HCT116 (cell line): ENCODE measurements at regions not wholly inside any gene's neighbourhood (a gene's known extent, or its start where the extent isn't known, plus 50 kb on each side); places are given as distances from the start of the nearest gene placed in this dataset.

Experiments used
- ATAC-seq: fragments of 200-7000 bp; cut with Tn5 transposase; 2 replicates; pipeline ENCODE4 v1.9.1; 2020; ENCODE audit warnings: mild to moderate bottlenecking, moderate library complexity
- BruUV-seq: library from RNA; stranded (reverse); fragments of 400-500 nt; replicated peaks from 2 replicates; lab custom pipeline; 2021; lab: Mats Ljungman, UMichigan
- CTCF ChIA-PET: fragments of 300-600 bp; sonication (Branson Sonifier 250); formaldehyde crosslinking; loops from one replicate; lab custom pipeline; 2021; ENCODE audit warnings: antibody characterized with exemption; lab: Charles Lee
- POLR2A ChIA-PET: fragments of 300-600, 350-600 bp; sonication (Branson Sonifier 250); formaldehyde crosslinking; loops from one replicate; lab custom pipeline; 2021; ENCODE audit warnings: antibody characterized with exemption; lab: Charles Lee
- RAD21 ChIA-PET, 2 experiments: fragments of 300-600 bp; sonication (Branson Sonifier 250); formaldehyde crosslinking; loops; one replicate each; lab custom pipeline; 2023; ENCODE audit warnings: low total read pairs in 2 of 2; ENCODE audit not compliant: uncharacterized antibody in 2 of 2, unreplicated experiment in 2 of 2, low non-redundant PET in 1 of 2; lab: Charles Lee
- DNase-seq: peaks from one replicate; pipeline ENCODE4 v3.0.0-alpha.2; 2010; ENCODE audit warnings: low read depth, low spot score
- H2AFZ ChIP-seq: fragments of 200-600 bp; shearing (Covaris generic), sonication (generic); 2 replicates; pipeline ENCODE4 v1.6.1; 2017; ENCODE audit warnings: low read depth, mixed run types, mixed read lengths, antibody characterized with exemption, low read length; ENCODE audit not compliant: poor library complexity, severe bottlenecking
- H3K27ac ChIP-seq: 2 replicates; pipeline ENCODE4 v1.5.1; 2012; ENCODE audit warnings: low read depth, low read length
- H3K27me3 ChIP-seq: fragments of 200-600 bp; sonication (generic); 2 replicates; pipeline ENCODE4 v1.6.1; 2016; ENCODE audit warnings: mixed run types, low read length, mixed read lengths; ENCODE audit not compliant: insufficient read depth
- H3K36me3 ChIP-seq, 2 experiments: fragments of 200-500 bp in 1 of 2; fragments of 200-600 bp in 1 of 2; sonication (Bioruptor generic) in 1 of 2; sonication (generic) in 1 of 2; 2 replicates each; pipeline versions ENCODE4 v1.5.1 to v1.6.1; 2014 to 2016; ENCODE audit warnings: low read length in 2 of 2, inconsistent platforms in 1 of 2, mixed read lengths in 1 of 2, mixed run types in 1 of 2; ENCODE audit not compliant: insufficient read depth in 2 of 2, control insufficient read depth in 1 of 2
- H3K4me1 ChIP-seq, 2 experiments: fragments of 200-600 bp in 1 of 2; sonication (generic) in 1 of 2; 2 replicates each; pipeline versions ENCODE4 v1.5.1 to v1.6.1; 2012 to 2017; ENCODE audit warnings: low read length in 2 of 2, inconsistent platforms in 1 of 2, mild to moderate bottlenecking in 1 of 2, mixed read lengths in 1 of 2, mixed run types in 1 of 2, moderate library complexity in 1 of 2; ENCODE audit not compliant: insufficient read depth in 2 of 2, control insufficient read depth in 1 of 2
- H3K4me2 ChIP-seq: fragments of 200-600 bp; sonication (generic); 2 replicates; pipeline ENCODE4 v1.6.1; 2017; ENCODE audit warnings: mixed run types, low read length, mixed read lengths
- H3K4me3 ChIP-seq, 2 experiments: fragments of 200-600 bp in 1 of 2; sonication (generic) in 1 of 2; replicated peaks in 1 of 2; 2 replicates each; pipeline ENCODE4 v1.5.1; 2011 to 2016; ENCODE audit warnings: low read length in 2 of 2, control low read depth in 1 of 2, low read depth in 1 of 2, mild to moderate bottlenecking in 1 of 2, mixed read lengths in 1 of 2, mixed run types in 1 of 2
- H3K79me2 ChIP-seq: fragments of 200-600 bp; sonication (generic); 2 replicates; pipeline ENCODE4 v1.6.1; 2017; ENCODE audit warnings: mild to moderate bottlenecking, mixed run types, low read length, moderate library complexity, mixed read lengths; ENCODE audit not compliant: insufficient read depth
- H3K9ac ChIP-seq: fragments of 200-600 bp; sonication (generic); 2 replicates; pipeline ENCODE4 v1.6.1; 2016; ENCODE audit warnings: low read length, mixed read lengths
- H3K9me2 ChIP-seq: fragments of 200-600 bp; sonication (generic), shearing (Covaris generic); 2 replicates; pipeline ENCODE4 v1.6.1; 2017; ENCODE audit warnings: mixed run types, mild to moderate bottlenecking, moderate library complexity; ENCODE audit not compliant: insufficient read depth
- H3K9me3 ChIP-seq, 2 experiments: fragments of 200-500 bp in 1 of 2; fragments of 200-600 bp in 1 of 2; sonication (Bioruptor generic) in 1 of 2; sonication (generic) in 1 of 2; 2 replicates each; pipeline ENCODE4 v1.6.1; 2014 to 2017; ENCODE audit warnings: low read length in 2 of 2, mixed read lengths in 2 of 2, inconsistent platforms in 1 of 2, low read depth in 1 of 2, mild to moderate bottlenecking in 1 of 2, mixed run types in 1 of 2, moderate library complexity in 1 of 2; ENCODE audit not compliant: control insufficient read depth in 1 of 2, insufficient read depth in 1 of 2
- H4K20me1 ChIP-seq: fragments of 200-600 bp; sonication (generic), shearing (Covaris generic); 2 replicates; pipeline ENCODE4 v1.6.1; 2017; ENCODE audit warnings: mixed run types, mild to moderate bottlenecking, moderate library complexity; ENCODE audit not compliant: insufficient read depth
- ATF3 ChIP-seq: IDR thresholded peaks from 2 replicates; pipeline ENCODE4 v1.6.1; 2012
- EGR1 ChIP-seq: IDR thresholded peaks from 2 replicates; pipeline ENCODE4 v1.6.1; 2012; ENCODE audit warnings: low read depth
- JUND ChIP-seq: IDR thresholded peaks from 2 replicates; pipeline ENCODE4 v1.6.1; 2012
- POLR2A ChIP-seq: IDR thresholded peaks from 2 replicates; pipeline ENCODE4 v1.7.0; 2011; ENCODE audit warnings: borderline replicate concordance; ENCODE audit not compliant: insufficient read depth, insufficient read length; ENCODE audit errors: extremely low read depth
- SIN3A ChIP-seq: IDR thresholded peaks from 2 replicates; pipeline ENCODE4 v1.6.1; 2012; ENCODE audit warnings: low read depth
- SRF ChIP-seq: IDR thresholded peaks from 2 replicates; pipeline ENCODE4 v1.6.1; 2012; ENCODE audit warnings: low read depth
- TCF7L2 ChIP-seq: IDR thresholded peaks from 2 replicates; pipeline ENCODE4 v1.7.0; 2011; ENCODE audit warnings: borderline replicate concordance, inconsistent platforms; ENCODE audit not compliant: insufficient read depth, insufficient read length; ENCODE audit errors: extremely low read depth
- YY1 ChIP-seq: IDR thresholded peaks from 2 replicates; pipeline ENCODE4 v1.6.1; 2011; ENCODE audit warnings: low read length, low read depth, moderate library complexity, mild to moderate bottlenecking; ENCODE audit not compliant: insufficient replicate concordance; ENCODE audit errors: extremely low read depth
- ZBTB33 ChIP-seq: IDR thresholded peaks from 2 replicates; pipeline ENCODE4 v1.6.1; 2011; ENCODE audit warnings: mild to moderate bottlenecking, low read length, moderate library complexity; ENCODE audit not compliant: insufficient replicate concordance; ENCODE audit errors: extremely low read depth
- ZFX ChIP-seq: fragments of 450-650 bp; IDR thresholded peaks from 2 replicates; pipeline ENCODE4 v1.6.1; 2017
- intact Hi-C: fragments of 100-400 bp; cut with micrococcal nuclease; formaldehyde crosslinking; loops from 2 replicates; pipeline ENCODE4 v1.10.0; 2022

DNA sequence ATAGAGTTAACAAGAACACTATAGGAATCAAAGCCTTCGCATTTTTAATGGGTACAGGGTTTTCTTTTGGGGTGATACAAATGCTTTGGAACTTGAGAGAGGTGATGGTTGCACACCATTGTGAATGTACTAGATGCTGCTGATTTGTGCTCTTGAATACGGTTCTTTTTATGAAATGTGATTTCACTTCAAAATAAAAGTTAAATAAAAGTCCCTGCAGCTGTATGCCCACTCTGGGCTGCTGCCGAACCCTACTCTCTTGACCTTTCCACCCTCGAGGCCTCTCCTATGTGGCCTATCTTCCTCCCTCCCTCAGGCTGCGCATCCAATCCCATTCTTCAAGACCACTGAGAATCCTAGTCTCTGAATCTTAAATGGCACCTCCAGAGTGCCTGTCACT is 168.5 kb upstream of the AJAP1 start:
- Histone ChIP-seq H3K27me3 (no peaks in the 10 kb centered on the region), H3K79me2 (no peaks in the 10 kb centered on the region), H3K9me2 (no peaks in the 10 kb centered on the region), H3K4me1 (no peaks in the 10 kb centered on the region), H3K4me2 (no peak overlapping the region), H3K9ac (no peak overlapping the region), H4K20me1 (no peaks in the 10 kb centered on the region), H3K4me3 (no peak overlapping the region), H2AFZ (no peak overlapping the region), H3K27ac (no peak overlapping the region), H3K36me3 (no peaks in the 10 kb centered on the region), H3K9me3 (no peaks in the 10 kb centered on the region)
- CTCF ChIA-PET = no interaction called here
- no TSS peak for BruUV-seq
- POLR2A ChIA-PET = no interaction called here
- RAD21 ChIA-PET = no interaction called here
- DNase-seq = no peak
- TF ChIP-seq EGR1 = no peak
- TF ChIP-seq POLR2A = no peak
- TF ChIP-seq YY1 = no peak
- no peak for TF ChIP-seq SIN3A
- no peak for TF ChIP-seq ZFX
- ATAC-seq = no peak
- intact Hi-C loops = no loop called here

GRCh38 chr1:4486408-4487120 is 167.8 kb upstream of the AJAP1 start:
- TF ChIP-seq ATF3 = no peak
- no peak for TF ChIP-seq POLR2A
- no peak for TF ChIP-seq ZBTB33
- TF ChIP-seq YY1 = no peak
- no peak for TF ChIP-seq SRF
- TF ChIP-seq EGR1 = no peak
- TF ChIP-seq TCF7L2 = no peak
- no peak for TF ChIP-seq JUND
- TF ChIP-seq ZFX = no peak
- ChIA-PET POLR2A (no interaction called here), RAD21 (no interaction called here), CTCF (no interaction called here)
- H4K20me1 ChIP-seq = no peaks in the 10 kb centered on the region
- H3K9me2 ChIP-seq = no peaks in the 10 kb centered on the region
- no peaks in the 10 kb centered on the region for H3K79me2 ChIP-seq
- H2AFZ ChIP-seq = no peak overlapping the region
- no peaks in the 10 kb centered on the region for H3K36me3 ChIP-seq
- intact Hi-C loops = no loop called here
- BruUV-seq = no TSS peak
- H3K27me3 ChIP-seq = no peaks in the 10 kb centered on the region
- no peaks in the 10 kb centered on the region for H3K9me3 ChIP-seq
- H3K4me1 ChIP-seq = no peaks in the 10 kb centered on the region
- ATAC-seq (no peak), DNase-seq (no peak)
- H3K27ac ChIP-seq = no peak overlapping the region
- H3K4me2 ChIP-seq = no peak overlapping the region
- H3K9ac ChIP-seq = no peak overlapping the region
- H3K4me3 ChIP-seq = no peak overlapping the region
